Renal cortical epithelial cell (primary cell): ENCODE measurements at regions not wholly inside any gene's neighbourhood (a gene's known extent, or its start where the extent isn't known, plus 50 kb on each side); places are given as distances from the start of the nearest gene placed in this dataset.
"Not testable (repeated sequence)": the region's sequence is repeated elsewhere in the genome, so short reads cannot be mapped to it uniquely, and the experiment has no call there.

Experiments used
- DNase-seq: peaks from one replicate; pipeline ENCODE4 v3.0.0-alpha.2; 2011; ENCODE audit warnings: low read depth

DNA sequence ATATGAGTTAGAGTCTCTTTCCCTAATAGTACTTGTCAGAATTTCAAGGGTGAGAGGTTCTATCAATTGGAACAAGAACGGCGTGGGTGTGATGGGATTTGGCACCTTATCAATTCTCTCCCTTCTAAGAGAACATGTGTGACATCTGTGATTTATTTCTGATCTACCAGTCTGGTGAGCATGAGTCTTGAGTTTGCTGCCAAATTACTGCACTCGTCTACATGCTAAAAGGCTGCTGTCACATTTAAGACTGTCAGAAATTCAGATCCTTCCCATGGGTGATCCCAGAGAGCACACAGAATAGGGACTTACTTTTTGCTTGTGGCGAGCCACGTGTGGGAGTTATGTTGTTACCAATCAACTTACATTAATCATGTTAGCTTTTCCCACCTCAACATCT lies 370.2 kb upstream of the SASH1 start:
- DNase-seq: no peak

DNA sequence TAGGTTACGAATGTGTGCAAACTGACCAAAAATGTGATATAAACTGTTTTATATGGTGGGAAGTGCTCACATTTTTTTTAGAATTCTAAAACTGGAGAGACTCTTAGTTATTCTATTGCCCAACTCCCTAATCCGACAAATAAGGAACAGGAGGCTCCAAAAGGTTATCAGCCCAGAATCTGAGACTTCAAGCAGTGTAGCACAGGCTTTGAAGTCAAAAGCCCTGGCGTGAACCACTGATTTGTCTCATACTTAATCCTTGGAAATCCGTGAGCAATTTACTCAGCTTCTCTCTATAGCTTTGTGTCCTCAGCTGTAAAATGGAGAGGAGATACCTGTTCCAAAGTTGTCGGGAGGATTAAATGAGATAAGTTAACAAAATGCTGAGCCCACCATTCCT lies 368.8 kb upstream of the SASH1 start:
- no peak for DNase-seq

DNA sequence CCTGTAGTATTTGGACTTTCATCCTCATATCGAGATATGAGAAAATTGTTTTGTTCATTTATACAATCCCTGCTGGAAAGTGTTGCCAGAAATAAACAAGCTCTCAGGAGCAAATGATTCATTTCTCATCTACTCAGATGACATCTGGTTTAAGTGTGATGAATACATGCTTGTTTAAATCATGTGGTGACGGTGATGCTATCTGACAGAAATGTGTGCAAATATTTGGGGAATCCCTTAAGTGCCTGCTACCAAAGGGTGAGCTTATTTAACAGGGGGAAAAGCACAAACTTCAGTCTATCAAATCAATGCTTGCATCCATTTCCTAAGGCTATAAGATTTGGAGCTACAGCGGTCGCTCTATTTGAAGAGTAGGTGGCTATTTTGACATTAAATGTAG lies 368.3 kb upstream of the SASH1 start:
- peak; percentile 43 for DNase-seq

DNA sequence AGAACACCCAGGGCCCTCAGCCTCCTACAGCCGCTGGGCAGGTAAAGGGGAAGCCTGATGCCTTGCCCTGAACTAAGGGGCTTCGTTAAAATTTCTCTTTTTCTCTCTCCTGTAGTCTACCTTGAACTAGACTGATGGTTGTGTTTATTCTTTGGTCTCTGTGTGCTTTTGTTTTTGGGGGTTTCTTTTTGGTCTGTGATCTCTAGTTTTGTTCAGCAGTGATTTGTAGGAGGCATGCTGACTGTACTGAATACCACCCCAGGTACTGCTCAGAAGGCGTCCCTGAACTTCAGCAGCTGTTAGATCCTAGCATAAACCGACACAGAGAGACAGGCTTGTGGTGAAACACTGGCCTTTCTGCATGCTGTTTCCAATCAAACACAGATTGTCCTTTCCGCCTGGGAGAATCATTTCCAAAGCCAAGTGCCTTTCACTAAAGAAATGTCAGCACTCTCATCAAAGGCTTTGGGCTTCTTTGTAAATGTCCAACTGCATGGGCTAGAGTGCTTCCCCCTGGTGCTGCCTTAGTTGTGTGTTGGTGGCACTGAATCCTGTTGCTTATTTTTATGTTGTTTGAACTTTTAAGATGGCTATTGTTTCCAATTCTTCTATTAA lies 364.7 kb upstream of the SASH1 start:
- no peak for DNase-seq

DNA sequence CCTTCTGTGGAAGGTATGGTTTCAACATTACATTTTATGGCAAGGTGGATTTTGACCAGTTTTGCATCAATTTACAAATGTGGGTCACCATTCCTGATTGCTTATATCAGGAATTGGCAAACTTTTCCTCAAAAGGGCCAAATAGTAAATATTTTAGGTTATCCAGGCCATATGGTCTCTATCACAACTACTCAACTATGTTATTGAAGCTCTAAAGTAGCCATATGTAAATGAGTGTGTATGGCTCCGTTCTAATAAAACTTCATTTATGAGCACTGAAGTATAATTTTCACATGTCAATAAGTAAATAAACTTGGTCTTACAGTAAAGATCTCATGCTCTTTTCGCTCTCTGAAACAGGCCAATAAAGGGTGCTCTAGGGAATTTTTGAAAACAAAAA lies 362.7 kb upstream of the SASH1 start:
- DNase-seq: no peak

DNA sequence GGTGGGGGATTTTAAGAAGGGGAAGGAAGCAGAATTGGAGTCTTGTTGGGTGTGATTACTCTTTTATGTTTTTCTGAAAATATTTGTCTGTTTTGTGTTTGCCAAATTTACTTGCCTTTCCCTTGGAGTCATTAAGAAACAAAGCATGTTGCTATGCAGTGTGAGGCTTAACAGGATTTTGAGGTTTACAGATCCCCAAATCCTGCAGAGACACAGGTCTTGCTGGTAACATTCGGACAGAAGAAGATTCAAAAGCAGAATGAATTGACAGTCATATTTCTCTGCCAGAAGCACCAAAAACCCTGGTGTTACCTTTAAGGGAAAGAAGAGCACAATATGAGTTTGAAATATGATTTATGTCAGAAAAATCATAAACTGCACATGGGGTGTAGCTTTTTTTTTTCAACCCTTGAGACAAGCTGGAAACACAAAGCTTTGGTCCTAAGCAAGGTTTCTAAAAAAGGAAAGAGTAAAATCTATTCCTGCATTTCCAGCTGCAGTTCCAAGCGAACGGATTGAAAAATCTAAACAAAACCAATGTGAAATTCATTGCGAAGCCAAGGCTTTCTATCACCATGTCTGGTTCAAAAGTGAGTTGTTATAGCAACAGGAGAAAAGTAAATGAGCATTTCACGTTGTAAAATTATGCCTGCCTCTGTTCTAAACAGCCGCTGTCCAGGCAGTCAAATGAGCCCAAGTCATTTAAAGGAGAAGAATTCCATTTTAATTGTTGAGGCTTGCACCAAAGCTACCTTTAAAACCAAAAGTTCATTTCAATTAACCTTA lies 358.9 kb upstream of the SASH1 start:
- no peak for DNase-seq

DNA sequence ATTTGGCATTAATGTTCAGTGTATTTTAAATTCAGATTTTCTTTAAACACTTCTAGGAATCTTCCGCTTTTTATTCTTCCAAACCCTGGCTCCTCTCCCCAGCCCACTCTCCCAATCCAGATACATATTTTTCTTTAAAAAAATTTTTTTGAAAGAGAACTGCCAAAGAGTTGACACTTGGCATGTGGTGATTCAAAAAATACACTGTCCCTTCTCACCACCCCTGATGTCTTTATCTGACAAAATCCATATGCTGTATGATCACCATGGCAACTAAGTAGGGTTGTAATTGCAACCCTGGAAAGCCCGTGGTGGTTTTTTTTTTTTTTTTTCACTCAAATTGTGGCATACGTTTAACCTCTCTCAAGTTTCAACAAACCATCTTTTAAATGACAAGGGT lies 355.8 kb upstream of the SASH1 start:
- DNase-seq: no peak

DNA sequence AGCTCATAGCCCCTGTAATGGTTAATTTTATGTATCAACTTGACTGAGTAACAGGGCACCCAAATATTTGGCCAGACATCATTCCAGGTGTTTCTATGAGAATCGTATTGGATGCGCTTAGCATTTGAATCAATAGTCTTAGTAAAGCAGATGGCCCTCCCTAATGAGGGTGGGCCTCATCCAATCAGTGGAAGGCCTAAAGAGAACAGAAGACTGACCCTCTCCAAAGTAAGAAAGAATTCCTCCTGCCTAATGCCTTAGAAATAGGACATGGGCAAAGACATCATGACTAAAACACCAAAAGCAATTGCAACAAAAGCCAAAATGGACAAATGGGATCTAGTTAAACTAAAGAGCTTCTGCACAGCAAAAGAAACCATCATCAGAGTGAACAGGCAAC lies 352.5 kb upstream of the SASH1 start:
- DNase-seq: no peak

DNA sequence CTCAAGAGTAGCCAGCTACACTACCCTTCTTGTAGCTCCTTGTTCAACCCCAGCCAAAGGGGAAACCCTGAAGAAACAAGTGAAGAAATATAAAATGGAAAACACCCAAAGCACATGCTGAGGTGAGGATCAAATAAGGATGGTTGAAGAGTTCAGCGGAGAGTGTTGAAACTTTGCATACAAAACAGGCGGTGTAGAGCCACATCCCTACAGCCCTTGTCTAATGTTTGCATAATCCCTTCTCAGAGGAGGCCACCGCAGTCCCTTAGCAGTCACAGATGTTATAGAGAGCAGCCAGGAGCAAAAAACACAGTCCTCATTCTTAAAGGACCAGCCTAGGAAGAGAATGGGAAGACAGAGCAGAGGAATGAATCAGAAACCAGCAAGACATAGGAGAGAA lies 350.7 kb upstream of the SASH1 start:
- no peak for DNase-seq

DNA sequence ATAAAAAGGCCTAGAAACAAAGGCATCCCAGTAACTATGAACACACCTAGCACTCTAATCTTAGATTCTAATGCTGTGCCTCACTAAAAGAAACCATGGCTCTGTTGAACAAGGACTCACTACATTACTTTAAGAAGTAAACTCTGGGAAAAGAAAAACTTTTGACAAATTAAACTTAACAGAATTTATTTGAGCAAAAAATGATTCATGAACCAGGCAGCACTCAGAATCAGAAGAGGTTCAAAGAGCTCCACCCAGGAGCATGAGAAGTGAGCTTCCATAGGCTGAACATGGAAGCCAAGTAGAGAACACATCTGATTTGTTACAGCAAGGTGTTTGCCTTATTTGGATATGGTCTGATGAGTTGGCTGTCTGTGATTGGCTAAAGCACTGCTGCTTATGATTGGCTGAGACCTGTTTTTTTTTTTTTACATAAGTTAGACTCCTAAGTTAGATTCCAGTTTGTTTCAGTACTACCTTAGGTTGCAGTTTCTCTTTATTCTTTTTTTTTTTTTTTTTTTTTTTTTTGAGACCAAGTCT lies 343.6 kb upstream of the SASH1 start:
- no peak for DNase-seq

DNA sequence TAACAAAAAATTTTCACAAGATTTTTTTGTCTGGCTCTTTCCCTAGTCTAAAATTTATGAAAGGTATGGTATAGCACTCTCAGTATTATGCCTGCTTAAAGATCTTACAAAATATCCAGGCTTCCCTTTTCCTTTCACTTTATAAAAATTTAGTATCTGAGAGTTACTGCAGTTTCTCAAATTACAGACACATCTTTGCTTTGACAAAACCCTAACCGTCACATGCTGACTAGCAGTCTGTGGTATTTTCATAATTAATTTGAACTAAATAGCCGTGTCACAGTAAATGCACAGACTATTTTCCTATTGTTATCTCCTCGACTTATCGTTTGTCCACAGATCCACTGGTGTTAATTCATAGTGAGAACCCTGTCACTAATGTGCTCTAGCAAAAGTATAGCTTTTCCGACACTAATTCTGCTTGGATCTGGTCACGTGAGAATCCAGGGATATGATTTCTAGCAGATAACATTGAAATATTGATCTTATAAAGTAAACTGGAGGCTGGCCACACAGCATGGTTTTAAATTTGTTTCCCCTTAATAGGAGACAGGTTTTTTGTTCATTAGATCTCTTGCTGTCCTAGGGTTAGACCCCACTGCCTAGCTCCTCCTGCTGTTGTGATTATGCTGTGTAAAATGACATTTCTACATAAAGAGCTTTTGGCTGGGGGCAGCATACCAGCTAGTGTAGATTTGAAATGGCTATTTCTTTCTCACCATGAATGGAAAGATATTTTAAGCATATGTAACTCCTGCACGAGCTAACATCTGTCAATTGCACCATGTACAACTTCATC lies 340.6 kb upstream of the SASH1 start:
- no peak for DNase-seq

DNA sequence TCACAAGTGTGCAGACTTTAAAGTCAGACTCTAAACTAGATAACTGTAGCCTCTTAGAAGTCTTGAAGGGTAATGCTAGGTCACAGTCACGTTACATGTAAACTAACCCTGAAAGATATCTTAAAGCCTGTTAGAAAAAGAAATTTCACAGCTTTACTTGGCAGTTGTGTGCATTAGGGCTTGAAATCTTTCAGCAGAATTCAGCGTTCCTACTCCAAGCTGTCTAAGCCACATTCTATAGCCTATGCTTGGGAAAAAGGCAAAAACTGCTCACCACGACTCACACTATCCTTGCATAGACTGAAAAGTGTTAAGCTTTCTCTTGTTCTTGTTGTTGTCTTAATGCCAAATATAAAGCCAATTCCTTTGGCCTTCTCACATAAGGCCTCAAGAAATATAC lies 338.0 kb upstream of the SASH1 start:
- no peak for DNase-seq

DNA sequence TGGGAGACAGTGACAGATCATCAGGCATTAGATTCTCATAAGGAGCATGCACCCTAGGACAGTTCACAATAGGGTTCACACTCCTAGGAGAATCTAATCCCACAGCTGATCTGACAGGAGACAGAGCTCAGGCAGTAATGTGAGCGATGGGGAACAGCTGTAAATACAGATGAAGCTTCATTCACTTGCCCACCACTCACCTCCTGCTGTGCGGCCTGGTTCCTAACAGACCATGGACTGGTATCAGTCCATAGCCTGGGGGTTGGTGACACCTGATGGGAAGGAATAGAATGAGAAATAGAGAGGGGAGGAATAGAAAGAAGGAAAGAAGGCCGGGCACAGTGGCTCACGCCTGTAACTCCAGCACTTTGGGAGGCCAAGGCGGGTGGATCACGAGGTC lies 336.8 kb upstream of the SASH1 start:
- DNase-seq: no peak

DNA sequence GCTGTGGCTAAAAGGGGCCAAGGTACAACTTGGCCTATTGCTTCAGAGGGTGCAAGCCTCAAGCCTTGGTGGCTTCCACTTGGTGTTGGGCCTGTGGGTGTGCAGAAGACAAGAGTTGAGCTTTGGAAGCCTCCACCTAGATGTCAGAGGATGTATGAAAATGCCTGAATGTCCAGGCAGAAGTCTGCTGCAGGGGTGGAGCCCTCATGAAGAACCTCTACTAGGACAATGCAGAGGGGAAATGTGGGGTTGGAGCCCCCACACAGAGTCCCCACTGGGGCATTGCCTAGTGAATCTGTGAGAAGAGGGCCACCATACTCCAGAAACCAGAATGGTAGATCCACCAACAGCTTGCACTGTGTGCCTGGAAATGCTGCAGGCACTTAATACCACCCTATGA lies 332.1 kb upstream of the SASH1 start:
- not testable (repeated sequence) for DNase-seq

DNA sequence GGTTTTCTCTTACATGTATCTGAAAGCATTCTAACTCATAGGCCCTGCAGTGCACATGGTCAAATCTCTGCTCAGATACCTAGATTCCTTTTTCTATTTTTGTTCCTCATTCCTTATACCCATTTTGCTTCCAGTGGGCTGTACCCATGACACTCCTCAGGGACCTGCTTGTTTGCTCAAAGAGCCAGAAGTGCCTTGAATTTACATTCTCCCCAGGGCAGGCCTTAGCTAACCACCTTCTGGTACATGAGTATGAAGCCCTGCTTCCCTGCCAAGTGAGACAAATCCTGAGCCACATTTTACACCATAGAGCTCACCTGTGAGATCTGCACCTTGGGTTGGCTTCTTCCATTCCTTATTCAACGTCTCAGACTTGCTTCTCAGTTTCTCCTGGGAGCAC lies 326.6 kb upstream of the SASH1 start:
- no peak for DNase-seq

DNA sequence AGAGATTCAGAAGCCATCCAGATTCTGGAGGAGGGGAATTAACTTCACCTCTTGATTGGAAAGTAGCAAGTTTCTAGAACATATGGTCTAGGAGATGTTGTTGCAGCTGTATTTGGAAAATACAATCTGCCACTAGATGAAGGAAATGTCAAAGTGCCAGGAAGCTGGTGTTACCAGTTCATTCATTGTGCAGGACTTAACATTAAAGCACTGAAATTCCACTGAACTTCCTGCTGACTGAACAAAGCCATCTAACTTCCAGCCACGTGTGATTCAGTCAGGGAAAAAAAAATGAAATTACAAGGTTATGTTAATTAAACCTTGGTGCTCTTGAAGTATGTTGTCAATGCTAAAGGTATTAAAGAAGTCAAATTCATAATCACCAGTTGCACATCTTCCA lies 321.5 kb upstream of the SASH1 start:
- DNase-seq: peak; percentile 27

DNA sequence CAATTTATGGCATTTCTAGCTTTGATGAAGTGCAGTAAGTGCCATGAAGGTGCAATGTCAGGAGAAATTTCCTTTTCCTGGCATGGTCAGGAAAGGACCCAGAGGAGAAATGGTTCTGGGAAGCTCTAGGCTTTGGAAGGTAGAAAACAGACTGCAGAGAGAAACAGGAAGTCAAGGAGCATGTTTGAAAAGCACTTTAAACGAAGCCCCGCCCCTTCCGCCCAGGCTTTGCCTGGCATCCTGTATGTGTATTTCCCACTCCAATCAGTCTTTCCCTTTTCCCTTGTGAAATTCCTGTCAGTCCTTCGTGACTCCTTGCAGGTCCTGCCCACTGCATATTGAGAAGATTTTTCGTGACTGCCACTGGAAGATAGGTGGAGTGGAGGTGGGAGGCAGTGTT lies 320.9 kb upstream of the SASH1 start:
- DNase-seq: peak; percentile 40

DNA sequence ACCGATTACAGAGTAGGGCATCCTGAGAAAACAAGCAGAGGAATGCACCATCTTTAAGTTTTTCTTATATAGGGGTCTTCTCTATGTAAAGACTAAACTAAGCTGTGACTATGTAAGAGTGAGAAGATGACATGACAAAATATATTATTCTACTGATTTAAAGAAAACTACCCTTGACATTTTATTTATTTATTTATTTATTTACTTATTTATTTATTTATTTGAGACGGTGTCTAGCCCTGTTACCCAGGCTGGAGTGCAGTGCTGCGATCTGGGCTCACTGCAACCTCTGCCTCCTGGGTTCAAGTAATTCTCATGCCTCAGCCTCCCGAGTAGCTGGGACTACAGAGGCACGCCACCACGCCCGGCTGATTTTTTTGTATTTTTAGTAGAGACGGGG lies 320.4 kb upstream of the SASH1 start:
- DNase-seq: not testable (repeated sequence)

DNA sequence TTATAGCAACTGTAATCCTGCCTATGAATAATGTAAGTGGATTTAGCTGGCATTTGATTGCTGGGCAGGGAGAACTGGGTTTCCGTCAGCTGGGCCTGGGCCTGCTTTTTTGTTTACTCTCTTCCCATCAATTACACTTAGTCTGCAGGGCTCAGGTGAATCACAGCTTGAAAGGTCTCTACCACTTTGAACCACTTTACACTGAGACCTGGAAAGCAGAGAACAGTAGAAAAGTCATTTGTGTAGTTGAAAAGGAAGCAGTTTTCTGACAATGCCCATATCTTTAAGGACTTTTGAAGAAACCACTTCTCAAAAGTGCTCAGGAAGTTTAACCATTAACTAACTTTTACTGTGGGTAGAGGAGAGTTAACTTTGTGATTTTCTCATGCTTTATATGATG lies 315.4 kb upstream of the SASH1 start:
- peak; percentile 36 for DNase-seq

DNA sequence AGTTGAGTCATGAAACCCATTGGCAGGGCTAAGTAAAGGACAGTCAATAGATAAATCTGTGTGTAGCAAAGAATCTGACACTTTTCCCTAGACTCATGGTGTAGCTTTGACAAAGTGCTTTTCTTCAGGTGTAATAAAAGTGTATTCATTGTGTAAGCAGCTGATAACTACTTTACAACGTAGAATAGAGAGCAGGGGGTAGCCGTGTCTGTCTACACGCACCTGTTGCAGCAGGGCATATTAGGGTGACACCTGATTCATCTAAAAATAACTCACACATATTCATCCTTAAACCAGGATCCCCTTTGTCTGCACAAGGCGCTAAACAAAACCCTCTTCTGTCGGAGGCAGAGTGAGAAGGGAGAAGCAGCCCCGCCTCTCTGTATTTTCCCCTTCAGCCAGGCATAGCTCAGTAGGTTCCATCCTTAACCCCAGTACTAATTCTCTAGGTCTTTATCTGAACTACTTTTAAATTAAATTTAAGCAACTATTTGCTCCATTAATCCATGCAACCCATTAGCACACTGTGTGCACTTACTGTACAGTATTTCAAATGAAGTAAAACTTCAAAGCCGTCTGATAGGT lies 306.7 kb upstream of the SASH1 start:
- no peak for DNase-seq

DNA sequence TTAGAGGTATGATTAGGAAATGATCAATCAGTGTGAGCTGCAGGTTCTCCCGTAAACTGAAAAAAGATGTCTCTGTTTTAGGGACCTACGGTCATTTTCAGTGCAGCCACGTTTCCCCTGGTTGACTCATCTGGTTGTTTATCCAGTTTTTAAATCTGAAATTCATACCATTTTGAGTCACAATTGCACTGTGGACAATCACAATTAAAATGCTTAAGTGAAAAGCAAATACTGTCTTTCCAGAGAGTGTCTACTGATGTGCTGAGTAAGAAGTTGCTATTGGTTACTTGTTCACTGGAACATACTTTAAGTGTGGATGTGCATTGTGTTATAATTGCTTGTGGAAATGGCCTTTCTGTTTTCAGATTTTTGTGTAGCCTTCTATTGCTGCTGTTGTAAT lies 305.1 kb upstream of the SASH1 start:
- no peak for DNase-seq

DNA sequence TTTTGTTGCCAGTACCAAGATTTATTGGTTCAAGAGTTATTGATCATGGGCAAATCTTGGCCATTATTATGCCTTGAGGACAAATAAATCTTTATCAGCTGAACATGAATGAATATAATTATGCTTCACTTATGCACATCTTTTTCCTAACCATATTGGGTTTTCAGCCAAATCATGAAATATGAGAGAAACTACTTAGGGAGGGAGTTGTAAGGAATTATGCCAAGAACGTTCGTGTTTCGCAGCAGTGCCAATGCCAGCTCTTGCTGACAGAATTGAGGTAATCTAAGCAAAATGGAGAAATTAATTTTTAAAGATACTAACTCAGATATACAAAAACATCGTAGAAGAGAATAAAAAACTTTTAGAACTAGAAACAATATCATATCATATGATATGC lies 301.1 kb upstream of the SASH1 start:
- DNase-seq: no peak
